ENCODE measurements at regions not wholly inside any gene's neighbourhood (a gene's known extent, or its start where the extent isn't known, plus 50 kb on each side); places are given as distances from the start of the nearest gene placed in this dataset.

GRCh38 chr9:28079677-28080076, 506.4 kb upstream of the C9orf72 start:
- H3K4me3 ChIP-seq (ENCODE audit: low read depth, low read length), result no peak overlapping the region
- no peak for TF ChIP-seq CTCF (IDR thresholded peaks at IDR 0.05; ENCODE audit: borderline replicate concordance, insufficient read depth, low read depth, low read length)

- TF ChIP-seq CTCF (IDR thresholded peaks at IDR 0.05; ENCODE audit: borderline replicate concordance, insufficient read depth, low read depth, low read length), result no peak
- no peak overlapping the region for H3K4me3 ChIP-seq (ENCODE audit: low read depth, low read length)
Measured at GRCh38 chr9:28082671-28083070, 509.4 kb upstream of the C9orf72 start.

GRCh38 chr9:28086881-28087280, 513.6 kb upstream of the C9orf72 start:
- H3K4me3 ChIP-seq (ENCODE audit: low read depth, low read length), result no peak overlapping the region
- no peak for TF ChIP-seq CTCF (IDR thresholded peaks at IDR 0.05; ENCODE audit: borderline replicate concordance, insufficient read depth, low read depth, low read length)

- no peak for TF ChIP-seq CTCF (IDR thresholded peaks at IDR 0.05; ENCODE audit: borderline replicate concordance, insufficient read depth, low read depth, low read length)
- no peak overlapping the region for H3K4me3 ChIP-seq (ENCODE audit: low read depth, low read length)
Measured at GRCh38 chr9:28092981-28093936, 520.0 kb upstream of the C9orf72 start.

- TF ChIP-seq CTCF (IDR thresholded peaks at IDR 0.05; ENCODE audit: borderline replicate concordance, insufficient read depth, low read depth, low read length), result no peak
- H3K4me3 ChIP-seq (ENCODE audit: low read depth, low read length), result no peak overlapping the region
Measured at GRCh38 chr9:28101509-28101908, 528.2 kb upstream of the C9orf72 start.

GRCh38 chr9:28105001-28105400, 531.7 kb upstream of the C9orf72 start:
- TF ChIP-seq CTCF (IDR thresholded peaks at IDR 0.05; ENCODE audit: borderline replicate concordance, insufficient read depth, low read depth, low read length), result no peak
- H3K4me3 ChIP-seq (ENCODE audit: low read depth, low read length), result no peak overlapping the region

GRCh38 chr9:28120184-28120583, 546.9 kb upstream of the C9orf72 start:
- no peak overlapping the region for H3K4me3 ChIP-seq (ENCODE audit: low read depth, low read length)
- no peak for TF ChIP-seq CTCF (IDR thresholded peaks at IDR 0.05; ENCODE audit: borderline replicate concordance, insufficient read depth, low read depth, low read length)

Measured in GM12875 (cell line).